ENCODE measurements at regions not wholly inside any gene's neighbourhood (a gene's known extent, or its start where the extent isn't known, plus 50 kb on each side); places are given as distances from the start of the nearest gene placed in this dataset.

- no peak for TF ChIP-seq CTCF (IDR thresholded peaks at IDR 0.05)
- TF ChIP-seq EZH2 (IDR thresholded peaks at IDR 0.05; ENCODE audit: borderline replicate concordance, insufficient read depth, low read depth, low read length, poor library complexity, severe bottlenecking) = no peak
Observed at GRCh38 chr5:3996707-3997336, 401.2 kb downstream of the IRX1 start.
